B cell (primary cell): ENCODE measurements at regions not wholly inside any gene's neighbourhood (a gene's known extent, or its start where the extent isn't known, plus 50 kb on each side); places are given as distances from the start of the nearest gene placed in this dataset.

ENCODE experiments used
- ATAC-seq: fragments of 200-7000 bp; cut with Tn5 transposase; one replicate; pipeline ENCODE4 v1.10.0; 2021; ENCODE audit warnings: low read depth, mild to moderate bottlenecking, moderate number of reproducible peaks, moderate library complexity
- CTCF ChIA-PET: fragments of 350-600 bp; sonication (Branson Sonifier 250); formaldehyde crosslinking; loops from one replicate; lab custom pipeline; 2021; ENCODE audit warnings: antibody characterized with exemption, inconsistent platforms; lab: Charles Lee
- POLR2A ChIA-PET: fragments of 350-600 bp; sonication (Branson Sonifier 250); formaldehyde crosslinking; loops from one replicate; lab custom pipeline; 2021; ENCODE audit warnings: antibody characterized with exemption; lab: Charles Lee
- DNase-seq: peaks from one replicate; pipeline ENCODE4 v3.0.0; 2013
- H2AFZ ChIP-seq: 2 replicates; pipeline ENCODE4 v1.6.1; 2012; ENCODE audit warnings: mild to moderate bottlenecking, low read depth, low read length; ENCODE audit not compliant: insufficient read depth, poor library complexity, severe bottlenecking
- H3K27ac ChIP-seq, 2 donors: 1 replicate in 1 of 2; 2 replicates in 1 of 2; pipeline ENCODE4 v1.5.1; 2012 to 2013; ENCODE audit warnings: low read length in 2 of 2, mild to moderate bottlenecking in 2 of 2, moderate library complexity in 1 of 2
- H3K27me3 ChIP-seq, 4 experiments: fragments of 200-600 bp in 1 of 4; sonication (generic) in 1 of 4; replicated peaks in 1 of 4; 1 replicate in 2 of 4; 2 replicates in 2 of 4; pipeline versions ENCODE4 v1.6.1 to v1.7.0; 2013 to 2016; ENCODE audit warnings: low read length in 3 of 4, mild to moderate bottlenecking in 2 of 4, mixed read lengths in 1 of 4, moderate library complexity in 1 of 4; ENCODE audit not compliant: insufficient read depth in 4 of 4, control insufficient read depth in 3 of 4; ENCODE audit errors: control extremely low read depth in 1 of 4
- H3K36me3 ChIP-seq, 2 experiments: replicated peaks in 1 of 2; 1 replicate in 1 of 2; 2 replicates in 1 of 2; pipeline versions ENCODE4 v1.6.1 to v1.7.1; 2013; ENCODE audit warnings: low read length in 1 of 2; ENCODE audit not compliant: insufficient read depth in 2 of 2, control insufficient read depth in 1 of 2; ENCODE audit errors: control extremely low read depth in 1 of 2, extremely low read depth in 1 of 2
- H3K4me1 ChIP-seq, 2 donors: fragments of 200-600 bp in 1 of 2; sonication (generic) in 1 of 2; 1 replicate in 1 of 2; 2 replicates in 1 of 2; pipeline versions ENCODE4 v1.5.1 to v1.6.1; 2013 to 2017; ENCODE audit warnings: low read length in 2 of 2; ENCODE audit not compliant: control insufficient read depth in 2 of 2, insufficient read depth in 2 of 2
- H3K4me2 ChIP-seq: replicated peaks from 2 replicates; pipeline ENCODE3; 2012; ENCODE audit warnings: mild to moderate bottlenecking, low read depth, low read length; ENCODE audit not compliant: poor library complexity, severe bottlenecking
- H3K4me3 ChIP-seq, 5 experiments: fragments of 200-600 bp in 1 of 5; sonication (generic) in 1 of 5; 1 replicate in 3 of 5; 2 replicates in 2 of 5; pipeline versions ENCODE4 v1.5.1 to v1.7.0; 2011 to 2016; ENCODE audit warnings: low read length in 4 of 5, mild to moderate bottlenecking in 4 of 5, low read depth in 2 of 5, control low read depth in 1 of 5, moderate library complexity in 1 of 5; ENCODE audit not compliant: insufficient read depth in 1 of 5; ENCODE audit errors: control extremely low read depth in 1 of 5, extremely low read depth in 1 of 5
- H3K79me2 ChIP-seq: fragments of 200-600 bp; sonication (generic); one replicate; pipeline ENCODE4 v1.6.0; 2016; ENCODE audit warnings: low read length; ENCODE audit not compliant: control insufficient read depth, insufficient read depth
- H3K9ac ChIP-seq: fragments of 200-600 bp; sonication (generic); 2 replicates; pipeline ENCODE4 v1.6.1; 2017; ENCODE audit warnings: mild to moderate bottlenecking, low read length, moderate library complexity
- H3K9me3 ChIP-seq, 3 donors: one replicate each; pipeline versions ENCODE4 v1.6.1 to v1.7.1; 2013; ENCODE audit warnings: low read length in 2 of 3; ENCODE audit not compliant: control insufficient read depth in 2 of 3, insufficient read depth in 1 of 3; ENCODE audit errors: control extremely low read depth in 1 of 3
- H4K20me1 ChIP-seq: 2 replicates; pipeline ENCODE4 v1.6.0; 2012; ENCODE audit warnings: mild to moderate bottlenecking, low read length; ENCODE audit not compliant: insufficient read depth, control insufficient read depth, poor library complexity, severe bottlenecking
- H3K27ac Mint-ChIP-seq: one replicate; pipeline ENCODE4 v1.8.0; 2021; ENCODE audit warnings: mixed read lengths
- H3K27me3 Mint-ChIP-seq: one replicate; pipeline ENCODE4 v1.8.0; 2021; ENCODE audit warnings: mixed read lengths
- H3K4me1 Mint-ChIP-seq: one replicate; pipeline ENCODE4 v1.8.0; 2021; ENCODE audit warnings: mixed read lengths
- H3K4me3 Mint-ChIP-seq: one replicate; pipeline ENCODE4 v1.8.0; 2021; ENCODE audit warnings: mixed read lengths
- H3K9me3 Mint-ChIP-seq: one replicate; pipeline ENCODE4 v1.8.0; 2022; ENCODE audit warnings: mixed read lengths; ENCODE audit not compliant: insufficient read depth
- CTCF ChIP-seq: fragments of 200-600 bp; IDR thresholded peaks from one replicate; pipeline ENCODE4 v1.8.0; 2022; ENCODE audit warnings: antibody characterized with exemption, mild to moderate bottlenecking
- EZH2 ChIP-seq: IDR thresholded peaks from 2 replicates; pipeline ENCODE4 v1.6.1; 2012; ENCODE audit warnings: borderline replicate concordance, low read depth, mild to moderate bottlenecking, moderate library complexity, low read length; ENCODE audit not compliant: insufficient read depth, poor library complexity, severe bottlenecking
- intact Hi-C: fragments of 100-400 bp; cut with micrococcal nuclease; formaldehyde crosslinking; loops from one replicate; pipeline ENCODE4 v1.10.0; 2022

DNA sequence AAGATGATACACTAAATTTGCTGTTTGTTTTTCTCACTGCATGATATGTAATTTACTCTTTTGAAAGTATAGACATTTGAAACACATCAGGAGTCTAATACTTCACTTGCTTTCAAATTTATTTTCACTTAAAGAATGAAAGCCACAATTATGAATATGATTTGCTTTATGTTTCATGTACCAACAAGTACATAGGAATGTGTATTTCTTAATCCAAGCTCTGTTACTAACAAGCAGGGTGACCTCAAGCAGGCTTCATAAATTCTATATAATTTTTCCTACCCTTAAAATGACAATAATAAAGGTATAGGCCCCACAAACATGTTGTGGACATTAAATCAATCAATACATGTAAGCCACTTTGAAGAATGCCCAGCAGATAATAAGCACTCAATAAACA is 170.2 kb upstream of the P2RY1 start:
- H3K4me1 ChIP-seq, result no peaks in the 10 kb centered on the region
- intact Hi-C loops, result no loop called here
- POLR2A ChIA-PET, result no interaction called here

DNA sequence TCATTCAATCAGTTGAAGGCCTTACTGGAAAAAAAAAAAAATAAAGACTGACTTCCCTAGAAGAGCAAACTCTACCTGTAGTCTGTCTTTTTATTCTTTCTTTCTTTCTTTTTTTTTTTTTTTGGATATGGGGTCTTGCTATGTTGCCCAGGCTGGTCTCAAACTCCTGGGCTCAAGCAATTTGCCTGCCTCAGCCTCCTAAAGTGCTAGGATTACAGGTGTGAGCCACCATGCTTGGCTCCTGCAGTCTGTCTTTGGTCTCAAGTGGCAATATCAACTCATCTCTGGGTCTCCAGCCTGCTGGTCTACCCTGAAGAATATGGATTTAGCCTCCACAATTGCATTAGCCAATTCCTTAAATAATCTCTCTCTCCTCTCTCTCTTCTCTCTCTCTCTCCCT is 167.7 kb upstream of the P2RY1 start:
- ATAC-seq (no peak), DNase-seq (no peak)
- H3K27me3 ChIP-seq, result peaks cover 0 to 4% (median 1%) of the 10 kb centered on the region in 4 experiments
- no peaks in the 10 kb centered on the region for H4K20me1 ChIP-seq
- H3K27ac ChIP-seq, result no peak overlapping the region
- H3K36me3 ChIP-seq, result no peaks in the 10 kb centered on the region
- H3K9me3 ChIP-seq, result peaks cover 0 to 2% (median 0%) of the 10 kb centered on the region in 3 donors
- H3K4me1 ChIP-seq, result no peaks in the 10 kb centered on the region
- intact Hi-C loops, result no loop called here
- H3K9ac ChIP-seq, result no peak overlapping the region
- no peaks in the 10 kb centered on the region for H3K79me2 ChIP-seq
- H3K4me2 ChIP-seq, result no peak overlapping the region
- ChIA-PET CTCF (no interaction called here), POLR2A (no interaction called here)
- Mint-ChIP-seq H3K9me3 (peaks cover 2% of the 10 kb centered on the region), H3K4me3 (no peak overlapping the region), H3K4me1 (peaks cover 3% of the 10 kb centered on the region), H3K27me3 (peaks cover 20% of the 10 kb centered on the region), H3K27ac (no peak overlapping the region)
- no peak overlapping the region for H2AFZ ChIP-seq
- TF ChIP-seq CTCF (no peak), EZH2 (no peak)
- H3K4me3 ChIP-seq, result no peak overlapping the region

More for the DNA sequence above, 170.2 kb upstream of the P2RY1 start:
- Mint-ChIP-seq H3K4me3 (no peak overlapping the region), H3K4me1 (no peaks in the 10 kb centered on the region), H3K27ac (no peak overlapping the region), H3K9me3 (peaks cover 6% of the 10 kb centered on the region), H3K27me3 (peaks cover 4% of the 10 kb centered on the region)
- Histone ChIP-seq H3K4me2 (no peak overlapping the region), H2AFZ (no peak overlapping the region), H3K27me3 (no peaks in the 10 kb centered on the region), H3K79me2 (no peaks in the 10 kb centered on the region), H3K4me3 (no peak overlapping the region), H4K20me1 (no peaks in the 10 kb centered on the region), H3K27ac (no peak overlapping the region), H3K36me3 (no peaks in the 10 kb centered on the region), H3K9me3 (peaks cover 3 to 6% (median 6%) of the 10 kb centered on the region in 3 donors), H3K9ac (no peak overlapping the region)
- DNase-seq (no peak), ATAC-seq (no peak)
- CTCF ChIA-PET, result no interaction called here
- TF ChIP-seq EZH2 (no peak), CTCF (no peak)
